Endodermal cell (in vitro differentiated cells): ENCODE measurements at regions not wholly inside any gene's neighbourhood (a gene's known extent, or its start where the extent isn't known, plus 50 kb on each side); places are given as distances from the start of the nearest gene placed in this dataset.

Source experiments
- DNase-seq: peaks from one replicate; pipeline ENCODE4 v3.0.0-alpha.2; 2017
- H3K27ac ChIP-seq: 2 replicates; pipeline ENCODE4 v1.5.1; 2013; ENCODE audit warnings: mild to moderate bottlenecking, low read depth, low read length, moderate library complexity
- H3K27me3 ChIP-seq: 2 replicates; pipeline ENCODE4 v1.6.1; 2013; ENCODE audit warnings: mild to moderate bottlenecking, low read length, moderate library complexity; ENCODE audit not compliant: insufficient read depth, control insufficient read depth, poor library complexity, severe bottlenecking
- H3K36me3 ChIP-seq: 2 replicates; pipeline ENCODE4 v1.7.0; 2013; ENCODE audit warnings: mild to moderate bottlenecking, low read length, moderate library complexity; ENCODE audit not compliant: control insufficient read depth, insufficient read depth
- H3K4me1 ChIP-seq: one replicate; pipeline ENCODE4 v1.7.0; 2013; ENCODE audit warnings: low read length; ENCODE audit not compliant: control insufficient read depth, insufficient read depth
- H3K4me3 ChIP-seq: 2 replicates; pipeline ENCODE4 v1.5.1; 2013; ENCODE audit warnings: mild to moderate bottlenecking, low read length, moderate library complexity
- H3K9ac ChIP-seq: 2 replicates; pipeline ENCODE4 v1.6.1; 2013; ENCODE audit warnings: mild to moderate bottlenecking, low read length, moderate library complexity; ENCODE audit not compliant: poor library complexity, severe bottlenecking; ENCODE audit errors: extremely low read depth
- H3K9me3 ChIP-seq: 2 replicates; pipeline ENCODE4 v1.6.1; 2013; ENCODE audit warnings: mild to moderate bottlenecking, low read length, moderate library complexity; ENCODE audit not compliant: control insufficient read depth
- H3K27ac Mint-ChIP-seq: 2 replicates; pipeline ENCODE4 v1.8.0; 2020; ENCODE audit warnings: mixed read lengths
- H3K27me3 Mint-ChIP-seq: 2 replicates; pipeline ENCODE4 v1.8.0; 2021; ENCODE audit warnings: mild to moderate bottlenecking, mixed read lengths; ENCODE audit not compliant: insufficient read depth
- H3K36me3 Mint-ChIP-seq: 2 replicates; pipeline ENCODE4 v1.8.0; 2020; ENCODE audit warnings: low read depth, mixed read lengths
- H3K4me1 Mint-ChIP-seq: 2 replicates; pipeline ENCODE4 v1.8.0; 2020; ENCODE audit warnings: mixed read lengths
- H3K4me3 Mint-ChIP-seq: 2 replicates; pipeline ENCODE4 v1.8.0; 2020; ENCODE audit warnings: mild to moderate bottlenecking, moderate library complexity, mixed read lengths
- H3K9me3 Mint-ChIP-seq: 2 replicates; pipeline ENCODE4 v1.8.0; 2020; ENCODE audit warnings: mild to moderate bottlenecking, mixed read lengths
- WGBS, 2 experiments: methylation state at CpG; one replicate each; pipeline versions ENCODE4 v1.1.5 to v1.1.7; 2013; ENCODE audit warnings: missing lambda C conversion rate in 2 of 2, mixed read lengths in 1 of 2; ENCODE audit not compliant: insufficient coverage in 1 of 2, insufficient read length in 1 of 2; 5-methylcytosine and 5-hydroxymethylcytosine counted together
- TF ChIP-seq, protein P1 (sequence below): fragments of 200-600 bp; sonication (generic); conservative IDR thresholded peaks from 2 replicates; pipeline ENCODE4 v1.5.0; 2021; ENCODE audit warnings: antibody characterized with exemption, mild to moderate bottlenecking

DNA sequence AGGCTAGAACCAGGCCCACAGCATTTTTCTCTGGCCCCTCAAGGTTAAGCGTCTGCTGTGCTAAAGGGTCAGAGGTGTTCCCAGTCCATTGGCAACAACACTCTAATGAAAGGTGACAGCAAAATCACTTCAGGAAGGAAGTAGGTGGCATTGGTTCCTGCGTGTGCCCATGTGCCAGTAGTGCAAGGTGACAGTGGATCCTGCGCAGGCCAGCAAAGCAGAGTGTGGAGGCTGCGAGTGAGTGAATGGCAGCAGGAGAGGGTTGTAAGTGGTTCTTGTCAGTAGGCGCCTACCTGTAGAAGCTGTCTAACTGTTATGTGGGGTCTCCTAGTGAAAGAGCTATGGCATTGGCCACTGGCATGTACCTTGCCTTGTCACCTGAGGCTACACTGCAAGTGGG is 898.2 kb upstream of the TYRP1 start:
- Histone ChIP-seq H3K4me3 (no peak overlapping the region), H3K4me1 (no peaks in the 10 kb centered on the region), H3K27me3 (no peaks in the 10 kb centered on the region), H3K9ac (no peak overlapping the region), H3K27ac (no peak overlapping the region), H3K36me3 (no peaks in the 10 kb centered on the region), H3K9me3 (no peaks in the 10 kb centered on the region)
- no peaks in the 10 kb centered on the region for H3K4me1 Mint-ChIP-seq
- no peak overlapping the region for H3K4me3 Mint-ChIP-seq
- H3K27ac Mint-ChIP-seq: no peak overlapping the region
- no peaks in the 10 kb centered on the region for H3K9me3 Mint-ChIP-seq
- H3K27me3 Mint-ChIP-seq: no peaks in the 10 kb centered on the region
- 90 to 94% methylated on average over 2 to 5 of the region's 5 CpGs for WGBS, 2 experiments
- no peaks in the 10 kb centered on the region for H3K36me3 Mint-ChIP-seq
- no peak for DNase-seq
- TF ChIP-seq, protein P1, sequence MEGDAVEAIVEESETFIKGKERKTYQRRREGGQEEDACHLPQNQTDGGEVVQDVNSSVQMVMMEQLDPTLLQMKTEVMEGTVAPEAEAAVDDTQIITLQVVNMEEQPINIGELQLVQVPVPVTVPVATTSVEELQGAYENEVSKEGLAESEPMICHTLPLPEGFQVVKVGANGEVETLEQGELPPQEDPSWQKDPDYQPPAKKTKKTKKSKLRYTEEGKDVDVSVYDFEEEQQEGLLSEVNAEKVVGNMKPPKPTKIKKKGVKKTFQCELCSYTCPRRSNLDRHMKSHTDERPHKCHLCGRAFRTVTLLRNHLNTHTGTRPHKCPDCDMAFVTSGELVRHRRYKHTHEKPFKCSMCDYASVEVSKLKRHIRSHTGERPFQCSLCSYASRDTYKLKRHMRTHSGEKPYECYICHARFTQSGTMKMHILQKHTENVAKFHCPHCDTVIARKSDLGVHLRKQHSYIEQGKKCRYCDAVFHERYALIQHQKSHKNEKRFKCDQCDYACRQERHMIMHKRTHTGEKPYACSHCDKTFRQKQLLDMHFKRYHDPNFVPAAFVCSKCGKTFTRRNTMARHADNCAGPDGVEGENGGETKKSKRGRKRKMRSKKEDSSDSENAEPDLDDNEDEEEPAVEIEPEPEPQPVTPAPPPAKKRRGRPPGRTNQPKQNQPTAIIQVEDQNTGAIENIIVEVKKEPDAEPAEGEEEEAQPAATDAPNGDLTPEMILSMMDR: no peak

DNA sequence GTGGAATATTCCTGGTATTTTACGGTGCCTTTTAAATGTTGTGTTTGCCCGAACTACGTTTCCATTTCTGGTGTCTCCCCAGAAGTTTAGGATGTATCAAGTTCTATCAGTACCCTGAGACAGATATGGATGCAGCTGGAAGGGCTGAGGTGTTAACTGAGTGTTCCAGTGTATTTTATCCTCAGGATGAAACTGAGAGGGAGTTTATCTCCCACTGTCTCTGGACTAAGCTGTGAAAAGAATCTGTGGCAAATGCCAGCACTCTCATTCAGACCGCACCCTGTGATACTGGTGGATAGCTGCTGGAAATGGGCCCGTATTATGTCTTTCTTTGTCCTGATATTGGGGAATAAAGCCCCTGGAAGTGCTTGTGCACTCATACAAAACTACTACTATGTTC is 887.2 kb upstream of the TYRP1 start:
- no peak for DNase-seq
- H3K9me3 ChIP-seq: no peaks in the 10 kb centered on the region
- H3K27ac Mint-ChIP-seq: no peak overlapping the region
- WGBS, 2 experiments: 93 to 100% methylated on average over 3 to 5 of the region's 5 CpGs
- H3K4me1 Mint-ChIP-seq: no peaks in the 10 kb centered on the region
- no peaks in the 10 kb centered on the region for H3K27me3 ChIP-seq
- H3K9me3 Mint-ChIP-seq: peaks cover 5% of the 10 kb centered on the region
- H3K27me3 Mint-ChIP-seq: no peaks in the 10 kb centered on the region
- H3K36me3 ChIP-seq: no peaks in the 10 kb centered on the region
- H3K4me3 ChIP-seq: no peak overlapping the region
- H3K4me1 ChIP-seq: no peaks in the 10 kb centered on the region
- TF ChIP-seq, protein P1: no peak
- no peak overlapping the region for H3K27ac ChIP-seq
- no peak overlapping the region for H3K9ac ChIP-seq
- H3K4me3 Mint-ChIP-seq: no peak overlapping the region
- H3K36me3 Mint-ChIP-seq: no peaks in the 10 kb centered on the region

DNA sequence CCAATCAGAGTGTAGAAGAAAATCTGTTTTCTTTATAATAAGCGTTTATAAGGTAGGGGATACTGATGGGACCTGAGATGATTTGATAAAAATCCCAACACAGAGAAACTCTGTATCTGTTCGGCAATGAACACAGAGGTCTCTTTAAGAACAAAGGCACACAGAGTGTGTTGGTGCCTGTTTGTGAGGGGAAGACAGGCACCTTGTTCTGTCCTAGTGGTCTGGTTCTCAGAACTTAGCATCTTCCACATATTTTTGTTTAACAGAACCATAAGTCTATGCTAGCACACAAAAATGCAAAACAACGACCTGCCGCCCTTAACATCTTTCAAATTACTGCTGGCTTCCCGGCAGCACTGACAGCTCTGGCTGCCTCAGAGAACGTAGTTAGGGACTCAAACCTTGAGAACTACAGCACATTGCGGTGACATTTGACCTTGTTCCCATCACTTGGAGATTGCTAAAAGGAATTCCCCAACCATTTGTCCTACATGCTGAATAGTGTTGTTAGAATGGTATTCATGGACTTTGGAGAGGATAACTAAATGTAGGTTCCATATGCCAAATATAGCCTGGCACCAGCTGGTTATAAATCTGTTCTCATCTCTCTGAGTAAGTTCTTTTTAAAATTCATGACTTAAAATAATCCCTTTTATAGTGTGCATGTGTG is 871.7 kb upstream of the TYRP1 start:
- Mint-ChIP-seq H3K36me3 (no peaks in the 10 kb centered on the region), H3K4me1 (no peaks in the 10 kb centered on the region), H3K4me3 (no peak overlapping the region), H3K27me3 (no peaks in the 10 kb centered on the region), H3K9me3 (no peaks in the 10 kb centered on the region), H3K27ac (no peak overlapping the region)
- TF ChIP-seq, protein P1: no peak
- 66 to 93% methylated on average over 5 to 7 of the region's 7 CpGs for WGBS, 2 experiments
- Histone ChIP-seq H3K27ac (peak overlapping the region; percentile 9), H3K4me3 (no peak overlapping the region), H3K9ac (no peak overlapping the region), H3K9me3 (no peaks in the 10 kb centered on the region), H3K27me3 (no peaks in the 10 kb centered on the region), H3K4me1 (no peaks in the 10 kb centered on the region), H3K36me3 (no peaks in the 10 kb centered on the region)
- DNase-seq: no peak
